WI38 (cell line): ENCODE measurements at regions not wholly inside any gene's neighbourhood (a gene's known extent, or its start where the extent isn't known, plus 50 kb on each side); places are given as distances from the start of the nearest gene placed in this dataset.

Experiments
- H3K4me3 ChIP-seq: 2 replicates; pipeline ENCODE4 v1.5.1; 2011; ENCODE audit warnings: low read depth, mild to moderate bottlenecking, control low read depth, low read length
- TF ChIP-seq, protein P1 (sequence below): IDR thresholded peaks from 2 replicates; pipeline ENCODE4 v1.5.1; 2012; ENCODE audit warnings: low read depth, mild to moderate bottlenecking, control low read depth, low read length

DNA sequence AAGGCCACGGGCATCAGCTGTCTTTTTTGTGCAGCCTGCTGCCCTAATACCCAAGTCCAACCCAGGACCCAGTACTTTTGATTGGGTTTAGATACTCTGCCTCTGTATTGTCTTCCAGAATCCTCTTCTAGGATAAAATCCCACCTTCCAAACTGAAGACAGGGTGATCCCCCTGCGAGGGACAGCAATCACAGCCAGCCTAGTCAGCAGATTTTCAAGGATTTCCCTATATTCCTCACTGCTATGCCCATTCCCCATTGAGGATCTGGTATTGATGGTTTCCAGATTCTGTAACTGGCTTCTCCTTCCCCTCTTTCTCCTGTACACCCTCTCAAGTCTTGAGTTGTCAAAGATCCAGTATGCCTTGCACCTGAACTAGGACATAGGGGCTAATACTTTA, 389.4 kb downstream of the TRIM36 start:
- H3K4me3 ChIP-seq = no peak overlapping the region
- TF ChIP-seq, protein P1, sequence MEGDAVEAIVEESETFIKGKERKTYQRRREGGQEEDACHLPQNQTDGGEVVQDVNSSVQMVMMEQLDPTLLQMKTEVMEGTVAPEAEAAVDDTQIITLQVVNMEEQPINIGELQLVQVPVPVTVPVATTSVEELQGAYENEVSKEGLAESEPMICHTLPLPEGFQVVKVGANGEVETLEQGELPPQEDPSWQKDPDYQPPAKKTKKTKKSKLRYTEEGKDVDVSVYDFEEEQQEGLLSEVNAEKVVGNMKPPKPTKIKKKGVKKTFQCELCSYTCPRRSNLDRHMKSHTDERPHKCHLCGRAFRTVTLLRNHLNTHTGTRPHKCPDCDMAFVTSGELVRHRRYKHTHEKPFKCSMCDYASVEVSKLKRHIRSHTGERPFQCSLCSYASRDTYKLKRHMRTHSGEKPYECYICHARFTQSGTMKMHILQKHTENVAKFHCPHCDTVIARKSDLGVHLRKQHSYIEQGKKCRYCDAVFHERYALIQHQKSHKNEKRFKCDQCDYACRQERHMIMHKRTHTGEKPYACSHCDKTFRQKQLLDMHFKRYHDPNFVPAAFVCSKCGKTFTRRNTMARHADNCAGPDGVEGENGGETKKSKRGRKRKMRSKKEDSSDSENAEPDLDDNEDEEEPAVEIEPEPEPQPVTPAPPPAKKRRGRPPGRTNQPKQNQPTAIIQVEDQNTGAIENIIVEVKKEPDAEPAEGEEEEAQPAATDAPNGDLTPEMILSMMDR = no peak

DNA sequence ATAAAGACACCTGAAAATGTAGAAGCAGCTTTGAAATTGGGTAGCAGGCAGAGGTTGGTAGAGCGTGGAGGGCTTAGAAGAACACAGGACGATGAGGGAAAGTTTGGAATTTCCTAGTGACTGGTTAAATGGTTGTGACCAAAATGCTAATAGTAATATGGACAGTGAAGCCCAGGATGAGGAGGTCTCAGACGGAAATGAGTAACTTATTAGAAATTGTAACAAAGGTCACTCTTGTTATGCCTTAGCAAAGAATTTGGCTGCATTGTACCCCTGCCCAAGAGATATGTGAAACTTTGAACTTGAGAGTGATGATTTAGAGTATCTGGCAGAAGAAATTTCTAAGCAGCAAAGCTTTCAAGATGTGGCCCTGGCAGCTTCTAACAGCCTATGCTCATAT, 382.5 kb downstream of the KCNN2 start:
- no peak overlapping the region for H3K4me3 ChIP-seq
- TF ChIP-seq, protein P1 = no peak

DNA sequence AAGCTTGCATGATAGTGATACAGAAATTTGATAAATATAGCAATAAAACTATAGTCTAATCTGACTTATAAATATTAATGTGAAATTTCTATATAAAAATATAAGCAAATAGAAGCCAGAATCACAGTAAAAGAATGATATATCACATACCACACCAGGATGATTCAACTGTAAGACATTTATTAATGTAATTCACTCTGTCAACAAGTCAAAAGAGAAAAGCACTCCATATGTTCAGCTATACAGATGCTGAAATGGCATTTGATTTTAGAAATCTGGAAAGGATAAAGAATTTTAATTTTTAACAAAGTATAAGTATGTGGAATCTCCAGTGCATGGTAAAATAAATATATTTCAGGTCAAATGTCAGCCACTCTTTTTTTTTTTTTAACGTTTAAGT, 372.4 kb downstream of the KCNN2 start:
- no peak overlapping the region for H3K4me3 ChIP-seq
- TF ChIP-seq, protein P1 = no peak

DNA sequence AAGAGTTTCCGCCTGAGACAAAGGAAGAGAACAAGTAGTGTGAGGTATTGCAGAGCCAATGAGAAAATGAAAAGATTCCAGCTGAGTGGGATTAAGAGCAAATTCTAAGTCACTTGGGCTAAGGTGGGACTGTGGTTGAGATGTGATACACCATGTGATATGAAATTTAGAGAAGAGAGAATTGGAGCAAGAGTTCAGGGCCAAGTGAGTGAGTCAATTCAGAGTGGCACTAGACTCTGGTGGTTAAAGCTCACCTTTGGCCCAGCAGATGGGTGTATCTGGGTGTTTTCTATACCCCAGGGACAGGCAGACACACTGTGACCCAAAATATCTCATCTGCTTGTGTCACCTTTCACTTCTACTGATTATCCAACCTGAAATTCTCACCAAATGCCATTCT, 368.1 kb downstream of the KCNN2 start:
- TF ChIP-seq, protein P1 = no peak
- no peak overlapping the region for H3K4me3 ChIP-seq

DNA sequence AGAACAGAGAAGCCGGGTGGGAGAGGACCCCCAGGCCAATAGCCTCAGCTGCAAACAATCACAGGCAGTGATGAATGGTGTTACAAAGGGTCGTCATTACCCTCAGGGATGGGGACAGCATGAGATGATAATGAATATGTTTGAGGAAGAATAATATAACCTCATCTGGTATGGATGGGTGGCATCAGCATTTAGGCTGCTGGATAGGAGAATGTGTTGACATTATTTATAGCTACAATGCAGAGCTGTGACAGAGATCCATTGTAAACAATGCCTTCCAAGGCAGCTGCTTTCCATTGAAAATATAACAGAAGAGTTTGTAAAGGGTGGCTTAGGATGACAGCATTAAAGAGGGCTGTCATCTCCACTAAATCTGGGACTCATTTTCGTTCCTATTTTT, 365.5 kb downstream of the KCNN2 start:
- TF ChIP-seq, protein P1 = no peak
- no peak overlapping the region for H3K4me3 ChIP-seq

DNA sequence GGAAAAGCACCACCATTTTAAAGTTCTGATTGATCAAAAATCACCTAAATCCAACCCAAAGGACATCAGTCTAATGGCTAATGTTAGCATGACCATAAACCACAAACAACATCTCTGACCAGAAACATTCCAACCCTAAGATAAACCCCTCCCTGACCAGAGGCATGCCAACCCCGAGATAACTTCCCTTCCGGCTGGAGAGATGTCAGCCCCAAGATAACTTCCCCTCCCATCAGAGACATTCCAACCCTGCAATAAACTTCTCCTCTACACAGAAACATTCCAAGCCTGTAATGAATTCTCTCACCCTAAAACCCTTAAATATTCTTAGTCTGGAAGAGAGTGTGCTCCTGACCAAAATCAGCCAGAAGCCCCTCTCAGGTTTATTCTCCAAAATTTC, 364.3 kb downstream of the KCNN2 start:
- TF ChIP-seq, protein P1 = no peak

DNA sequence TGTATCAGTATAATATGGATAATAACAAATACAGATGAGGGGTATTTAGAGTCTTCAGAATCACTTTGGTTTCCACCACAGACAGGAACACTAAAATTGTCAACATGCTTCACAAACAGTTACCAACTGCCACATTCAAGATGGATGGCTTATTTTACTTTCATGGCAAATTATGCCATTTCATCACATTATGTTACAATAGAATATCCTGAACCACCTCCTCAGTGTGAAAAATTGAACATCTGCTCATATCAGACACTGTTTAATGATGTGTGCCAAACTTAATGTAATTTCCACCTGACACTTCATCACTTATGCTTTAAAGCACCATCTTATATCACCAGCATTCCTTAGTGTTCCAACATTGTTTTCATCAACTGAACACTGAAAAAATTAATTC, 357.4 kb downstream of the KCNN2 start:
- TF ChIP-seq, protein P1 = no peak

More for the DNA sequence above, 364.3 kb downstream of the KCNN2 start:
- no peak overlapping the region for H3K4me3 ChIP-seq

More for the DNA sequence above, 357.4 kb downstream of the KCNN2 start:
- H3K4me3 ChIP-seq = no peak overlapping the region
